SK-MEL-5 (cell line): ENCODE measurements at regions not wholly inside any gene's neighbourhood (a gene's known extent, or its start where the extent isn't known, plus 50 kb on each side); places are given as distances from the start of the nearest gene placed in this dataset.
"Not testable (repeated sequence)": the region's sequence is repeated elsewhere in the genome, so short reads cannot be mapped to it uniquely, and the experiment has no call there.

Experiments used
- DNase-seq: peaks from one replicate; pipeline ENCODE4 v3.0.0-alpha.2; 2016; ENCODE audit warnings: low read depth, low spot score
- in situ Hi-C: cut with HindIII; loops from 2 replicates; pipeline ENCODE4 v1.10.0; 2016; ENCODE audit warnings: low sequenced_read_pairs, high pct_unique_total_duplicates, low pct_unique_long_range_greater_than_20kb

- in situ Hi-C loops, result no loop called here
- no peak for DNase-seq
Measured at GRCh38 chr13:88235441-88235840, 564.3 kb downstream of the SLITRK5 start.

- DNase-seq, result no peak
- in situ Hi-C loops, result no loop called here
Measured at GRCh38 chr13:88246239-88246638, 575.1 kb downstream of the SLITRK5 start.

- no peak for DNase-seq
- in situ Hi-C loops, result no loop called here
Measured at GRCh38 chr13:88248393-88248792, 577.2 kb downstream of the SLITRK5 start.

- no peak for DNase-seq
- in situ Hi-C loops, result no loop called here
Measured at GRCh38 chr13:88257706-88258105, 586.5 kb downstream of the SLITRK5 start.

GRCh38 chr13:88263808-88264207, 592.6 kb downstream of the SLITRK5 start:
- in situ Hi-C loops, result no loop called here
- no peak for DNase-seq

GRCh38 chr13:88281841-88282240, 610.7 kb downstream of the SLITRK5 start:
- in situ Hi-C loops, result no loop called here
- DNase-seq, result no peak

GRCh38 chr13:88285329-88285728, 614.2 kb downstream of the SLITRK5 start:
- in situ Hi-C loops, result no loop called here
- DNase-seq, result no peak

- in situ Hi-C loops, result no loop called here
- no peak for DNase-seq
Measured at GRCh38 chr13:88288326-88288725, 617.2 kb downstream of the SLITRK5 start.

- in situ Hi-C loops, DNase-seq: not testable (repeated sequence)
Measured at GRCh38 chr13:88291731-88292130, 620.6 kb downstream of the SLITRK5 start.

- in situ Hi-C loops, result no loop called here
- DNase-seq, result no peak
Measured at GRCh38 chr13:88294368-88294767, 623.2 kb downstream of the SLITRK5 start.

GRCh38 chr13:88303157-88303556, 632.0 kb downstream of the SLITRK5 start:
- in situ Hi-C loops, result no loop called here

GRCh38 chr13:88303605-88304004, 632.4 kb downstream of the SLITRK5 start:
- in situ Hi-C loops, result no loop called here
- no peak for DNase-seq

More at GRCh38 chr13:88303157-88303556, 632.0 kb downstream of the SLITRK5 start:
- no peak for DNase-seq

GRCh38 chr13:88314496-88314895, 643.3 kb downstream of the SLITRK5 start:
- in situ Hi-C loops, result no loop called here
- no peak for DNase-seq

- DNase-seq, result no peak
- in situ Hi-C loops, result no loop called here
Measured at GRCh38 chr13:88329066-88329465, 657.9 kb downstream of the SLITRK5 start.

- in situ Hi-C loops, result no loop called here
- no peak for DNase-seq
Measured at GRCh38 chr13:88339271-88339741, 668.1 kb downstream of the SLITRK5 start.

- in situ Hi-C loops, result no loop called here
- DNase-seq, result no peak
Measured at GRCh38 chr13:88345171-88345847, 674.1 kb downstream of the SLITRK5 start.

GRCh38 chr13:88360761-88361160, 689.6 kb downstream of the SLITRK5 start:
- no peak for DNase-seq
- in situ Hi-C loops, result no loop called here

- DNase-seq, result no peak
- in situ Hi-C loops, result no loop called here
Measured at GRCh38 chr13:88369866-88370265, 698.7 kb downstream of the SLITRK5 start.

- in situ Hi-C loops, result no loop called here
- no peak for DNase-seq
Measured at GRCh38 chr13:88376760-88377388, 705.7 kb downstream of the SLITRK5 start.
